GM18951 (cell line): ENCODE measurements at regions not wholly inside any gene's neighbourhood (a gene's known extent, or its start where the extent isn't known, plus 50 kb on each side); places are given as distances from the start of the nearest gene placed in this dataset.
"Not testable (repeated sequence)": the region's sequence is repeated elsewhere in the genome, so short reads cannot be mapped to it uniquely, and the experiment has no call there.

Experiments
- POLR2A ChIP-seq: IDR thresholded peaks from 4 replicates; pipeline ENCODE4 v1.6.1; 2011; ENCODE audit warnings: mild to moderate bottlenecking; ENCODE audit not compliant: insufficient read length, insufficient read depth; ENCODE audit errors: extremely low read depth
- in situ Hi-C: fragments of 300-500 bp; cut with MboI; formaldehyde crosslinking; loops from one replicate; pipeline ENCODE4 v1.12.0; 2022; ENCODE audit warnings: low sequenced_read_pairs, mixed read lengths, inconsistent platforms; ENCODE audit not compliant: unreplicated experiment

GRCh38 chr6:145077382-145077781, 657.9 kb downstream of the EPM2A start:
- TF ChIP-seq POLR2A: no peak
- in situ Hi-C loops: no loop called here

- no peak for TF ChIP-seq POLR2A
- in situ Hi-C loops: no loop called here
These were observed 654.7 kb downstream of the EPM2A start for GRCh38 chr6:145080651-145081050.

- TF ChIP-seq POLR2A: no peak
- in situ Hi-C loops: no loop called here
These were observed 653.6 kb downstream of the EPM2A start for GRCh38 chr6:145081677-145082076.

GRCh38 chr6:145082359-145082758, 653.0 kb downstream of the EPM2A start:
- no peak for TF ChIP-seq POLR2A
- in situ Hi-C loops: no loop called here

GRCh38 chr6:145086197-145086596, 649.1 kb downstream of the EPM2A start:
- in situ Hi-C loops: no loop called here
- TF ChIP-seq POLR2A: no peak

GRCh38 chr6:145087034-145087433, 648.3 kb downstream of the EPM2A start:
- in situ Hi-C loops: no loop called here
- no peak for TF ChIP-seq POLR2A

GRCh38 chr6:145090801-145091585, 644.3 kb downstream of the EPM2A start:
- no peak for TF ChIP-seq POLR2A
- in situ Hi-C loops: no loop called here

GRCh38 chr6:145091586-145092142, 643.7 kb downstream of the EPM2A start:
- no peak for TF ChIP-seq POLR2A
- in situ Hi-C loops: no loop called here

GRCh38 chr6:145092554-145092953, 642.8 kb downstream of the EPM2A start:
- in situ Hi-C loops: no loop called here
- TF ChIP-seq POLR2A: no peak

GRCh38 chr6:145093226-145093625, 642.1 kb downstream of the EPM2A start:
- in situ Hi-C loops: no loop called here
- TF ChIP-seq POLR2A: no peak

GRCh38 chr6:145096846-145097245, 638.5 kb downstream of the EPM2A start:
- TF ChIP-seq POLR2A: no peak
- in situ Hi-C loops: no loop called here

- in situ Hi-C loops: not testable (repeated sequence)
These were observed 637.2 kb downstream of the EPM2A start for GRCh38 chr6:145098127-145098526.

- no peak for TF ChIP-seq POLR2A
- in situ Hi-C loops: no loop called here
These were observed 635.6 kb downstream of the EPM2A start for GRCh38 chr6:145099713-145100112.

- in situ Hi-C loops: no loop called here
- no peak for TF ChIP-seq POLR2A
These were observed 625.2 kb downstream of the EPM2A start for GRCh38 chr6:145110109-145110508.

- in situ Hi-C loops: not testable (repeated sequence)
These were observed 623.9 kb downstream of the EPM2A start for GRCh38 chr6:145111407-145111806.
